Stimulated activated CD4-positive, alpha-beta T cell treated with anti-CD3 and anti-CD28 coated beads, Interleukin-12 subunit alpha, Interleukin-12 subunit beta, amount 100 ng/mL, for 48 hours (primary cell): ENCODE measurements at regions not wholly inside any gene's neighbourhood (a gene's known extent, or its start where the extent isn't known, plus 50 kb on each side); places are given as distances from the start of the nearest gene placed in this dataset.

Experiments
- DNase-seq, 3 donors: peaks; one replicate each; pipeline ENCODE4 v3.0.0-alpha.2; 2020; ENCODE audit warnings: low read depth in 2 of 3, low spot score in 1 of 3

- DNase-seq: no peak
Observed at GRCh38 chr4:31343061-31343460, 622.9 kb downstream of the PCDH7 start.

- DNase-seq: no peak
Observed at GRCh38 chr4:31349907-31350306, 629.7 kb downstream of the PCDH7 start.

- no peak for DNase-seq
Observed at GRCh38 chr4:31351695-31352094, 631.5 kb downstream of the PCDH7 start.

- DNase-seq: no peak
Observed at GRCh38 chr4:31356839-31357238, 636.7 kb downstream of the PCDH7 start.

- no peak for DNase-seq
Observed at GRCh38 chr4:31360786-31361185, 640.6 kb downstream of the PCDH7 start.

- no peak for DNase-seq
Observed at GRCh38 chr4:31362756-31363155, 642.6 kb downstream of the PCDH7 start.

- no peak for DNase-seq
Observed at GRCh38 chr4:31365006-31365690, 645.0 kb downstream of the PCDH7 start.

- no peak for DNase-seq
Observed at GRCh38 chr4:31366041-31366440, 645.9 kb downstream of the PCDH7 start.

- DNase-seq: no peak
Observed at GRCh38 chr4:31370866-31371465, 650.8 kb downstream of the PCDH7 start.

- DNase-seq: no peak
Observed at GRCh38 chr4:31374256-31374960, 654.2 kb downstream of the PCDH7 start.

GRCh38 chr4:31375936-31376335, 655.8 kb downstream of the PCDH7 start:
- DNase-seq: no peak

GRCh38 chr4:31379364-31379763, 659.2 kb downstream of the PCDH7 start:
- no peak for DNase-seq

- DNase-seq: no peak
Observed at GRCh38 chr4:31383767-31384166, 663.6 kb downstream of the PCDH7 start.

GRCh38 chr4:31390849-31391248, 670.7 kb downstream of the PCDH7 start:
- DNase-seq: no peak

- DNase-seq: no peak
Observed at GRCh38 chr4:31391976-31392375, 671.8 kb downstream of the PCDH7 start.

- no peak for DNase-seq
Observed at GRCh38 chr4:31392923-31393322, 672.8 kb downstream of the PCDH7 start.

GRCh38 chr4:31408121-31408520, 688.0 kb downstream of the PCDH7 start:
- DNase-seq: no peak

GRCh38 chr4:31411565-31411964, 691.4 kb downstream of the PCDH7 start:
- DNase-seq: no peak

GRCh38 chr4:31415629-31416028, 695.5 kb downstream of the PCDH7 start:
- DNase-seq: no peak

- no peak for DNase-seq
Observed at GRCh38 chr4:31416498-31416897, 696.3 kb downstream of the PCDH7 start.

- no peak for DNase-seq
Observed at GRCh38 chr4:31417040-31417439, 696.9 kb downstream of the PCDH7 start.

- no peak for DNase-seq
Observed at GRCh38 chr4:31422006-31422405, 701.8 kb downstream of the PCDH7 start.
